SK-N-SH treated with all-trans-retinoic acid at 6 μM for 48 hours (cell line): ENCODE measurements at regions not wholly inside any gene's neighbourhood (a gene's known extent, or its start where the extent isn't known, plus 50 kb on each side); places are given as distances from the start of the nearest gene placed in this dataset.

ENCODE experiments used
- ARNTL ChIP-seq: fragments of 450-650 bp; formaldehyde crosslinking; IDR thresholded peaks from 2 replicates; pipeline ENCODE4 v1.5.0; 2020; ENCODE audit warnings: low read depth, mild to moderate bottlenecking, moderate library complexity, borderline replicate concordance
- GLIS3 ChIP-seq: fragments of 250-450 bp; sonication (Bioruptor Pico); IDR thresholded peaks from 2 replicates; pipeline ENCODE4 v1.5.0; 2020; ENCODE audit warnings: mild to moderate bottlenecking, moderate library complexity
- RARB ChIP-seq: fragments of 250-450 bp; sonication (Bioruptor Pico); IDR thresholded peaks from 2 replicates; pipeline ENCODE4 v1.8.0; 2021; ENCODE audit warnings: mild to moderate bottlenecking, moderate library complexity
- ZFP3 ChIP-seq: fragments of 250-450 bp; sonication (Bioruptor Pico); IDR thresholded peaks from 2 replicates; pipeline ENCODE4 v1.5.0; 2020; ENCODE audit warnings: mild to moderate bottlenecking, moderate library complexity
- ZNF70 ChIP-seq: fragments of 450-650 bp; formaldehyde crosslinking; IDR thresholded peaks from 2 replicates; pipeline ENCODE4 v1.5.0; 2020; ENCODE audit warnings: mild to moderate bottlenecking, moderate library complexity
- TF ChIP-seq, protein P1 (sequence below): fragments of 250-450 bp; sonication (Bioruptor Pico); IDR thresholded peaks from 2 replicates; pipeline ENCODE4 v1.5.0; 2020; ENCODE audit warnings: mild to moderate bottlenecking, moderate library complexity
- TF ChIP-seq, protein P2 (sequence below): fragments of 250-450 bp; sonication (Bioruptor Pico); IDR thresholded peaks from 2 replicates; pipeline ENCODE4 v1.8.0; 2020; ENCODE audit warnings: mild to moderate bottlenecking, moderate library complexity, borderline replicate concordance
- TF ChIP-seq, protein P3 (sequence below): fragments of 250-450 bp; sonication (Bioruptor Pico); IDR thresholded peaks from 2 replicates; pipeline ENCODE4 v1.5.1; 2020; ENCODE audit warnings: low read depth, mild to moderate bottlenecking, moderate library complexity
- TF ChIP-seq, protein P4 (sequence below): fragments of 250-450 bp; sonication (Bioruptor Pico); IDR thresholded peaks from 2 replicates; pipeline ENCODE4 v1.8.0; 2021; ENCODE audit warnings: low read depth, mild to moderate bottlenecking, moderate library complexity, borderline replicate concordance

DNA sequence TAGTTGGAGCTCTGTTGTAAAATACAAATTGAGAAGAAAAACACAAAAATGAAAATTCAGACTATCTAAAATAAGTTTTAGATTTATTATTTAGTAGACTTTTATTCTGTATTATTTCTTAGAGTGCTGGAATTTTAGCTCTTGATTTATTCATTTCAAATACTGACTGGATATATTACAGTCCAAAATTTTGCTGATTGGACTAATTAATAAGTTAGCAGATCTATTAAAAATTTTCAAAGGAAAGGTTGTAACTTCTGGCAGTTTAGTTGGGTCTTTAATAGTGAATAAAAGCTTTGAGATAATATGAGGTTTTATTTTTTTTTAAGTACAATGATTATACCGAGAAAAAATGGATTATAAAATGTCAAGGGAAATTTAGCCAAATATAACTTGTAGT, 1224.9 kb upstream of the SPRY2 start:
- TF ChIP-seq, protein P1, sequence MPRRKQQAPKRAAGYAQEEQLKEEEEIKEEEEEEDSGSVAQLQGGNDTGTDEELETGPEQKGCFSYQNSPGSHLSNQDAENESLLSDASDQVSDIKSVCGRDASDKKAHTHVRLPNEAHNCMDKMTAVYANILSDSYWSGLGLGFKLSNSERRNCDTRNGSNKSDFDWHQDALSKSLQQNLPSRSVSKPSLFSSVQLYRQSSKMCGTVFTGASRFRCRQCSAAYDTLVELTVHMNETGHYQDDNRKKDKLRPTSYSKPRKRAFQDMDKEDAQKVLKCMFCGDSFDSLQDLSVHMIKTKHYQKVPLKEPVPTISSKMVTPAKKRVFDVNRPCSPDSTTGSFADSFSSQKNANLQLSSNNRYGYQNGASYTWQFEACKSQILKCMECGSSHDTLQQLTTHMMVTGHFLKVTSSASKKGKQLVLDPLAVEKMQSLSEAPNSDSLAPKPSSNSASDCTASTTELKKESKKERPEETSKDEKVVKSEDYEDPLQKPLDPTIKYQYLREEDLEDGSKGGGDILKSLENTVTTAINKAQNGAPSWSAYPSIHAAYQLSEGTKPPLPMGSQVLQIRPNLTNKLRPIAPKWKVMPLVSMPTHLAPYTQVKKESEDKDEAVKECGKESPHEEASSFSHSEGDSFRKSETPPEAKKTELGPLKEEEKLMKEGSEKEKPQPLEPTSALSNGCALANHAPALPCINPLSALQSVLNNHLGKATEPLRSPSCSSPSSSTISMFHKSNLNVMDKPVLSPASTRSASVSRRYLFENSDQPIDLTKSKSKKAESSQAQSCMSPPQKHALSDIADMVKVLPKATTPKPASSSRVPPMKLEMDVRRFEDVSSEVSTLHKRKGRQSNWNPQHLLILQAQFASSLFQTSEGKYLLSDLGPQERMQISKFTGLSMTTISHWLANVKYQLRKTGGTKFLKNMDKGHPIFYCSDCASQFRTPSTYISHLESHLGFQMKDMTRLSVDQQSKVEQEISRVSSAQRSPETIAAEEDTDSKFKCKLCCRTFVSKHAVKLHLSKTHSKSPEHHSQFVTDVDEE (CRISPR knock-in tag): no peak
- TF ChIP-seq RARB (CRISPR knock-in tag) (no peak), ZNF70 (CRISPR knock-in tag) (no peak), GLIS3 (CRISPR knock-in tag) (no peak), ARNTL (CRISPR knock-in tag) (no peak), ZFP3 (CRISPR knock-in tag) (no peak)
- TF ChIP-seq, protein P2, sequence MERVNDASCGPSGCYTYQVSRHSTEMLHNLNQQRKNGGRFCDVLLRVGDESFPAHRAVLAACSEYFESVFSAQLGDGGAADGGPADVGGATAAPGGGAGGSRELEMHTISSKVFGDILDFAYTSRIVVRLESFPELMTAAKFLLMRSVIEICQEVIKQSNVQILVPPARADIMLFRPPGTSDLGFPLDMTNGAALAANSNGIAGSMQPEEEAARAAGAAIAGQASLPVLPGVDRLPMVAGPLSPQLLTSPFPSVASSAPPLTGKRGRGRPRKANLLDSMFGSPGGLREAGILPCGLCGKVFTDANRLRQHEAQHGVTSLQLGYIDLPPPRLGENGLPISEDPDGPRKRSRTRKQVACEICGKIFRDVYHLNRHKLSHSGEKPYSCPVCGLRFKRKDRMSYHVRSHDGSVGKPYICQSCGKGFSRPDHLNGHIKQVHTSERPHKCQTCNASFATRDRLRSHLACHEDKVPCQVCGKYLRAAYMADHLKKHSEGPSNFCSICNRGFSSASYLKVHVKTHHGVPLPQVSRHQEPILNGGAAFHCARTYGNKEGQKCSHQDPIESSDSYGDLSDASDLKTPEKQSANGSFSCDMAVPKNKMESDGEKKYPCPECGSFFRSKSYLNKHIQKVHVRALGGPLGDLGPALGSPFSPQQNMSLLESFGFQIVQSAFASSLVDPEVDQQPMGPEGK (CRISPR knock-in tag): no peak
- TF ChIP-seq, protein P3, sequence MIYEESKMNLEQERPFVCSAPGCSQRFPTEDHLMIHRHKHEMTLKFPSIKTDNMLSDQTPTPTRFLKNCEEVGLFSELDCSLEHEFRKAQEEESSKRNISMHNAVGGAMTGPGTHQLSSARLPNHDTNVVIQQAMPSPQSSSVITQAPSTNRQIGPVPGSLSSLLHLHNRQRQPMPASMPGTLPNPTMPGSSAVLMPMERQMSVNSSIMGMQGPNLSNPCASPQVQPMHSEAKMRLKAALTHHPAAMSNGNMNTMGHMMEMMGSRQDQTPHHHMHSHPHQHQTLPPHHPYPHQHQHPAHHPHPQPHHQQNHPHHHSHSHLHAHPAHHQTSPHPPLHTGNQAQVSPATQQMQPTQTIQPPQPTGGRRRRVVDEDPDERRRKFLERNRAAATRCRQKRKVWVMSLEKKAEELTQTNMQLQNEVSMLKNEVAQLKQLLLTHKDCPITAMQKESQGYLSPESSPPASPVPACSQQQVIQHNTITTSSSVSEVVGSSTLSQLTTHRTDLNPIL: no peak
- TF ChIP-seq, protein P4, sequence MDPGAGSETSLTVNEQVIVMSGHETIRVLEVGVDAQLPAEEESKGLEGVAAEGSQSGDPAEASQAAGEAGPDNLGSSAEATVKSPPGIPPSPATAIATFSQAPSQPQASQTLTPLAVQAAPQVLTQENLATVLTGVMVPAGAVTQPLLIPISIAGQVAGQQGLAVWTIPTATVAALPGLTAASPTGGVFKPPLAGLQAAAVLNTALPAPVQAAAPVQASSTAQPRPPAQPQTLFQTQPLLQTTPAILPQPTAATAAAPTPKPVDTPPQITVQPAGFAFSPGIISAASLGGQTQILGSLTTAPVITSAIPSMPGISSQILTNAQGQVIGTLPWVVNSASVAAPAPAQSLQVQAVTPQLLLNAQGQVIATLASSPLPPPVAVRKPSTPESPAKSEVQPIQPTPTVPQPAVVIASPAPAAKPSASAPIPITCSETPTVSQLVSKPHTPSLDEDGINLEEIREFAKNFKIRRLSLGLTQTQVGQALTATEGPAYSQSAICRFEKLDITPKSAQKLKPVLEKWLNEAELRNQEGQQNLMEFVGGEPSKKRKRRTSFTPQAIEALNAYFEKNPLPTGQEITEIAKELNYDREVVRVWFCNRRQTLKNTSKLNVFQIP (CRISPR knock-in tag): no peak
